Activated T-cell treated with anti-CD3 and anti-CD28 coated beads for 48 hours (primary cell): ENCODE measurements at regions not wholly inside any gene's neighbourhood (a gene's known extent, or its start where the extent isn't known, plus 50 kb on each side); places are given as distances from the start of the nearest gene placed in this dataset.
"Not testable (repeated sequence)": the region's sequence is repeated elsewhere in the genome, so short reads cannot be mapped to it uniquely, and the experiment has no call there.

ENCODE experiments used
- DNase-seq: peaks from one replicate; pipeline ENCODE4 v3.0.0-alpha.2; 2020; ENCODE audit warnings: low read depth

- DNase-seq = not testable (repeated sequence)
Observed at GRCh38 chr2:94576486-94576885, 294.7 kb upstream of the TEKT4 start.

GRCh38 chr2:94577160-94577559, 294.1 kb upstream of the TEKT4 start:
- DNase-seq = not testable (repeated sequence)

- not testable (repeated sequence) for DNase-seq
Observed at GRCh38 chr2:94579221-94579620, 292.0 kb upstream of the TEKT4 start.

- not testable (repeated sequence) for DNase-seq
Observed at GRCh38 chr2:94583081-94583723, 288.0 kb upstream of the TEKT4 start.

- not testable (repeated sequence) for DNase-seq
Observed at GRCh38 chr2:94584569-94584968, 286.7 kb upstream of the TEKT4 start.

GRCh38 chr2:94586032-94586982, 284.9 kb upstream of the TEKT4 start:
- not testable (repeated sequence) for DNase-seq

GRCh38 chr2:94587042-94587441, 284.2 kb upstream of the TEKT4 start:
- DNase-seq = not testable (repeated sequence)

GRCh38 chr2:94594019-94594836, 277.0 kb upstream of the TEKT4 start:
- not testable (repeated sequence) for DNase-seq

GRCh38 chr2:94595956-94596355, 275.3 kb upstream of the TEKT4 start:
- not testable (repeated sequence) for DNase-seq

GRCh38 chr2:94598075-94598713, 273.0 kb upstream of the TEKT4 start:
- DNase-seq = not testable (repeated sequence)

- not testable (repeated sequence) for DNase-seq
Observed at GRCh38 chr2:94600929-94601328, 270.3 kb upstream of the TEKT4 start.

- no peak for DNase-seq
Observed at GRCh38 chr2:94602466-94602865, 268.8 kb upstream of the TEKT4 start.

- DNase-seq = no peak
Observed at GRCh38 chr2:94622113-94622618, 249.1 kb upstream of the TEKT4 start.

GRCh38 chr2:94628953-94629352, 242.3 kb upstream of the TEKT4 start:
- not testable (repeated sequence) for DNase-seq

- not testable (repeated sequence) for DNase-seq
Observed at GRCh38 chr2:94641397-94641796, 229.8 kb upstream of the TEKT4 start.

GRCh38 chr2:94652131-94652530, 219.1 kb upstream of the TEKT4 start:
- DNase-seq = not testable (repeated sequence)

- not testable (repeated sequence) for DNase-seq
Observed at GRCh38 chr2:94669858-94670257, 201.4 kb upstream of the TEKT4 start.

GRCh38 chr2:94694236-94694635, 177.0 kb upstream of the TEKT4 start:
- DNase-seq = not testable (repeated sequence)

GRCh38 chr2:94708982-94709381, 162.2 kb upstream of the TEKT4 start:
- not testable (repeated sequence) for DNase-seq

GRCh38 chr2:94725543-94725942, 145.7 kb upstream of the TEKT4 start:
- DNase-seq = no peak

GRCh38 chr2:94735536-94735935, 135.7 kb upstream of the TEKT4 start:
- DNase-seq = not testable (repeated sequence)
